NCI-H1417 treated with DMSO at 0.1 percent for 48 hours (cell line): ENCODE measurements at regions not wholly inside any gene's neighbourhood (a gene's known extent, or its start where the extent isn't known, plus 50 kb on each side); places are given as distances from the start of the nearest gene placed in this dataset.
A peak's percentile ranks its signal among the peaks of the same experiment; 100 is the strongest.

Source experiments
- DNase-seq: peaks from one replicate; lab custom pipeline; 2025; lab: John Stamatoyannopoulos, UW

- DNase-seq = no peak
Measured at GRCh38 chr2:64196963-64197362, 52.7 kb upstream of the PELI1 start.

DNA sequence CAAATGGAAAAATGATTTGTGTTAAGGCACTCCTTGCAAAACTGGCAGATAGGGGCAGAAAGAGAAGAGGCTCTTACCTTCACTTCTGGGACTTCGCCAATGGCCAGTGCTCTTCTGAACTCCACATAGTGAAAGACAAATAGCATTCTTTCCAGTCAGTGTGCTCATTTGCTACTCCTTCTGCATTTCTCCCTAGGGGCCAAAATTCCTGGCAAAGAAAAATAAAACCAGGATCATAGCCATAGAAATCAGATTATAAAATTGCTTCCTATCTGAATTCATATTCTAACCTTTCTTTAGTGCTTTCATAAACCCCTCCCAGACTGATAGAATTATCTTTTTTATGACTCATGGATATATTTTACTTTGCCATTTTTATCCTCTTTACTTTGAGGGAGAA lies 56.9 kb upstream of the PELI1 start:
- DNase-seq = no peak

DNA sequence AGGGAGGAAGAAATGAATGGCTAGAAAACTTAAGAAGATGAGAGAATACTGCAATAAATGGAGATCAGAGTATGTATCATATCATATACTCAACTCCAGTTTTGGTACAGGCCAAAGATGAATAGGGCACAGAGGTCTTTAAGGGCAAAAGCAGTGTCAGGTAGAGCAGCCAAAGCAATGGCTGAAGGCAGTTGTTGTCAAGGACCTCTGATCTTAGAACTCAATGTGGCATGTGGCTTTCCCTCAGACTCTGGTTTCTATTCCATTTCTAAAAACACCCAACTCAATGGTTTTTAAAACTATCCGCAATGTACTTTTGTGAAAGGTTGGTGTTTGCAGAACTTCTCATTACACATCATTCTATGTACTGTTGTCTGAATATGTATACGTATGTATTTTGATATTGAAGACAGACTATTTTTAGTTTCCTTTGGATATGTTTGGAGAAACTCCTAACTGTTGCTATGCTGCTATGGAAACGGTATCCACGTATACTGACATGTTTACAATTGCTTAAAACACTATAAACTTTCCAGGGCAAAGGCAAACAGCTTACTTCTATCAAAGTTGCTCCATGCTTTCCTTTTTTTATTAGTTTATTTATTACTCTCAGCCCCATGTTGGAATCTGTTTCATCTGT lies 58.1 kb upstream of the PELI1 start:
- no peak for DNase-seq

GRCh38 chr2:64203131-64203857 lies 59.1 kb upstream of the PELI1 start:
- DNase-seq = no peak

- DNase-seq = no peak
Measured at GRCh38 chr2:64203858-64204632, 59.8 kb upstream of the PELI1 start.

GRCh38 chr2:64204703-64205102 lies 60.5 kb upstream of the PELI1 start:
- no peak for DNase-seq

GRCh38 chr2:64205415-64205814 lies 61.2 kb upstream of the PELI1 start:
- no peak for DNase-seq

GRCh38 chr2:64207573-64207972 lies 63.4 kb upstream of the PELI1 start:
- no peak for DNase-seq

DNA sequence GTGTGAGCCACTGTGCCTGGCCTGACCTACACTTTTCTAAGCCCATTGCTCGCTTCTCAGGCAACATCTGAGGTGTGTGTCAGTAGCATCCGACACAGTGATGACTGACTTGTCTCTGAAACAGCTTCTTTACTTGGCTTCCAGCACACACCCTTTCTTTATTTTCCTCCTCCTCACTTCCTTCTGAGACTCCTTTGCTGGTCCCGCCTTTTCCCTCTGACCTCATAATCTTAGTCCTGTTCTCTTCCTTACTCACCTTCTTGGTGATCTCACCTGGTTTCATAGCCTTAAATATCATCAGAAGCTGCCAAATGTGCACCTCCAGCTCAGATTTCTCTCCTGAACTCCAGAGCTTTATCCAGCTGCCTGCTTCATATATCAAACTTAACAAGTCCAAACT lies 66.6 kb upstream of the PELI1 start:
- no peak for DNase-seq

- DNase-seq = no peak
Measured at GRCh38 chr2:64211276-64211921, 67.2 kb upstream of the PELI1 start.

- DNase-seq = no peak
Measured at GRCh38 chr2:64212346-64212745, 68.1 kb upstream of the PELI1 start.

DNA sequence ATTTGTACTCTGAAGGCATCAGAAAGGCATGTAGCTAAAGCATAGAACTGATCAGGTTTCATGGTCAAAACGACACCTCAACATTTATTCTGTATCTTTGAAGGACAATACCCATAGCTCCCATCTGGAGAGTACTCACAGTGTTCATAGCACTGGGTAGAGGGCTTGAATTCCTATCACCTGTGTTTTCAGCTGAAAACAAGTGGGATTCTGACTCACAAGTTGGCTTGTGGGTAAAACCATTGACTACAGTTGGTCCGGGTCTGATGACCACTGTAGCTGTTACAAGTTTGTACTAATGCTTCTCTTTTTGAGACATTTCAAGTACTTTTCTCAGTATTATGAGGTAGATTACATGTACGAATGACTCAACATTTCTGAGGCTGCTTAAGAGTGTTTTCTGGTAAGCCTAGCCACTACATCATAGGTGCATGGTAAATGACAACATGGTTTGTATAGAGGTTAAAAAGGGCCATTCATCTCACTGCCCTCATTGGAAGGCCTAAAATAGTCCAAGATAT lies 68.6 kb upstream of the PELI1 start:
- no peak for DNase-seq

DNA sequence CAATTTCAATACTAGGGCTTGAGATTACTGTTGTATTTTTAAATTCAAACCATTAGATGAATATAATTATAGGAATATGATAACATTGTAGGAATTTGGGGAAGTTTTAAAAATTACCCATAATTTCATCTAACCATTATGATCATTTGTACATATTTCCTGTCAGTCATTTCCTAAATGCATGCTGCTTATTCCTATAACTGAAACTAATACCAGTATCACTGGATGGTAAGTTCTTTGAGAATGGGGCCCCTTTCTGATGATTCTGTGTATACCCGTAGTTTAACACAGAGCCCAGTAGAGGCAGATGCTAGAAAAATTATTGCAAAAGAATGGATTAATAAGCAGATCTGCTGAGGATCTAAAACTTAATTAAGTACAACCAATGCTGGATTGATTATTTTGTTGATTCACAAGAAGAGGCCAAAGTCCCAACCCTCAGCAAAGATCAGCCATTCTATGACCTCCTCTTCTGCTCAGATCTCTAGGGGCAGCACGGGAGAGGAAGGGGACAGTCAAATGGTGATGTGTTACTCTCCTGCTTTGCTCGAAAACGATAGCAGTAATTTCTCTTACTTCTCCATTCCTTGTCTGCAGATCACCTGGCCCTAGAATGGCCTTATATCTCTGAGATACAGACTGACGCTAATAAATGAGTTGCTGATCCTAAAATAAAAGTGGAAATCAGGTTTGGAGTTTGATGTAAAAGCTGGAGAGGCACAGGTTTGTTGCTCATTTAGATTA lies 69.5 kb upstream of the PELI1 start:
- DNase-seq = no peak

GRCh38 chr2:64214281-64215115 lies 70.3 kb upstream of the PELI1 start:
- peak; percentile 89 for DNase-seq

DNA sequence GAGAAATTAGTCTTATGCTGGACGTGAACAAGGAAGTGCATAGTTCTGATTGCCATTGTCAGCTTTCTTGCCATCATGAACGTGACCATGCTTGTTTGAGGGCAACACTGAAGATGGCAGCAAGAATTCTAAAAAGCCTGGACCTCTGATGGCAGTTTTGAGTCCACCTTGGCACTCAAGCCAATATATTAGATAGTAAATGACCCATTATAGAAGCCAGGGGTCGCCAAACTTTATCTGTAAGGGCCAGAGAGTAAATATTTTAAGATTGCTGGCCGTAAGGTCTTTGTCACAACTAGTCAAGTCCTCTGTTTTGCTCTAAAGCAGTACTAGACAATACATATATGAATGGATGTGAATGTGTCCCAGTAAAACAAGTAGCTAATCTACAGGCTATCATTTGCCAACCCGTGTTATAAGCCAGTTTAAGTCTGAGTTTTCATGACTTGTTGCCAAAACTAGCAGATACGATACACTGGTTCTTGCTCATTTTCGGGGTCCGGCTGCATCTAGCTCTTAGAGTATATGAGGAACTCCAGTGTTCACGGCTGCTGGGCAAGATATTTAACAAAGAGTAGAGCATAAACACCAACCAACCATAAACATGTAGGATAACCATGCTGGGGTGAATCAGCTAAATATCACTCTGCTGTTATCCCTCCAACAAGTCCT lies 73.1 kb upstream of the PELI1 start:
- no peak for DNase-seq

DNA sequence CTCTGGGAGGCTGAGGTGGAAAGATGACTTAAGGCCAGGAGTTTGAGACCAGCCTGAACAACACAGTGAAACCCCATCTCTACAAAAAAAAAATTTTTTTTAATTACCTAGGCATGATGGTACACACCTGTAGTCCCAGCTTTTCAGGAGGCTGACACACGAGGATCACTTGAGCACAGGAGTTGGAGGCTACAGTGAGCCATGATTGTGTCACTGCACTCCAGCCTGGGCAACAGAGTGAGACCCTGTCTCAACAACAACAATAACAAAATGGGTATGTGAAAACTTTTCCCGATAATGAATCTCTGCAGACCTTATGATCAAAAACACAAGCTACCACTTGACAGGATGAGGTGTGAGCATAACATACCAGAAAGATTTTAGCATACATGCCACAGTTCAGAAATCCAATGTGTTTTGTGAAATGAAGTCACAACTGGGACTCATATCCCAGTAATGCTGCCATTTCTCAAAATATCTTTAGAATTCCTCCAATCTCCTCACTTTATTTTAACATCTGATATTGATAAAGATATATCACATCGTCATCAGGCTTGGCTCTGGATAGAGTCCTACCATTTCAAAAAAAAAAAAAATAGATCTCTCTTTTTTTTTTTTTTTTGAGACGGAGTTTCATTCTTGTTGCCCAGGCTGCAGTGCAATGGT lies 74.0 kb upstream of the PELI1 start:
- no peak for DNase-seq

GRCh38 chr2:64219149-64219548 lies 74.9 kb upstream of the PELI1 start:
- no peak for DNase-seq

DNA sequence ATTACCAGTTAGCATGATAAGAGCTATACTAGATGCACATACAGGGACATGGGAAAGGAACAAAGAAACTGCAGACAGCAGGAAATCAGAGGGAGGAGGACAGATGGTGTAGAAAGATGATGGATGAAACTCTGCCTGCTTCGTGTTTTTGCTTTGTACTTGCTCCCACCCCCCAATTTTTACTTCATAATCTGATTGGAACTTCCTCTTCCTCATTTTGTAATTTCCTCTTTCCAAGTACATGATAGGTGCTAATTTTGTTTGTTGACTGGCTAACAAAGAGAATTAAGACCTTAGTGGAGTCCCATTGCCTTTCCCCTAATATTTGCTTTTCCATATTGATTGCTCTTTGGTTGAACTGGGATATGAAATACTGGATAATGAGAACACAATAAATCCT lies 76.0 kb upstream of the PELI1 start:
- DNase-seq = no peak

DNA sequence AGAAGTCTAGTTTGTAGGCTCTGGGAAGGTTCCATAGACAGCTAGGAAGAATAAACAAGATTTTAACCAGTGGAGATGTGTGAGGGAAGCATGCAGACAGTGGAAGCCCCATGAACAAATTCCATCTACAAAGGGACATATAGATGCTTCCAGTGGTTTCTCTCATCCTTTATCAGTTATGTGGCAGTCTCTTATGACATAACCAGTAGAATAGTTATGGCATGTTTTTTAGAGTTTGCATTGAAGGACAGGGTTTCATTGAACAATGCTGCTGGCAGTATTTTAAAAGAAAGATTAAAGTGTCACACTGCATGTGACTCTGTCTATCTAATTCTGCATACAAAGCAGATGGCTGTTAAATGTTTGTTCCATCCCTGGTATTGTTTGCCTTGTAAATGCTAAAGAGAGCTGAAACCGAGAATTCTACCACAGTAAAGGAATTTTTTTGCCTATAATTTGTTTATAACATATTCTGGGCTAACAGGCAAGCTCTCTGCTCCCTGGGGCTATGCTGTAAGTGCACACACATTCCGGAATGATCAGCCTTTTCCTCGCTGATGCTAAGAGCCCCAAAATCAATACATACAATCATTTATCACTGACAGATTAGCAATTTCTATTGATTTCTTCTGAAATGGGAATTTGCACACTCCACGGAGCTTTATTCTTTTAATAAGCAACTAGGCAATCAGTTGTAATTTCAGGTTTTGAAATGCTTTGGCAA lies 76.8 kb upstream of the PELI1 start:
- DNase-seq = no peak
